Left colon (tissue), 2 donors: ENCODE measurements at regions not wholly inside any gene's neighbourhood (a gene's known extent, or its start where the extent isn't known, plus 50 kb on each side); places are given as distances from the start of the nearest gene placed in this dataset.
"Not testable (repeated sequence)": the region's sequence is repeated elsewhere in the genome, so short reads cannot be mapped to it uniquely, and the experiment has no call there.

Source experiments
- ATAC-seq: fragments of 200-7000 bp; cut with Tn5 transposase; one replicate; pipeline ENCODE4 v1.9.1; 2020; ENCODE audit warnings: mild to moderate bottlenecking, moderate library complexity
- DNase-seq, 2 donors: peaks; one replicate each; pipeline ENCODE4 v3.0.0-alpha.2; 2020
- intact Hi-C, 2 donors: fragments of 100-400 bp; cut with DNase I in 1 of 2; cut with micrococcal nuclease in 1 of 2; formaldehyde crosslinking; loops; one replicate each; pipeline versions ENCODE4 v1.11.2 to v1.14.0; 2022; cut with DNase I, micrococcal nuclease
- donor health status: DM: no; HTN: no; CAD: no.
- donor health status: DM: yes; HTN: yes; CAD: no.

- intact Hi-C loops, result no loop called here
- DNase-seq, result no peak
Measured at GRCh38 chr21:18118566-18118965, 126.1 kb upstream of the CHODL start.

GRCh38 chr21:18117176-18117575 lies 127.5 kb upstream of the CHODL start:
- intact Hi-C loops, result no loop called here
- ATAC-seq (no peak), DNase-seq (no peak)

More at GRCh38 chr21:18118566-18118965, 126.1 kb upstream of the CHODL start:
- no peak for ATAC-seq

GRCh38 chr21:18114810-18115209 lies 129.8 kb upstream of the CHODL start:
- no peak for ATAC-seq
- intact Hi-C loops, result no loop called here
- DNase-seq, result no peak

GRCh38 chr21:18104802-18105201 lies 139.8 kb upstream of the CHODL start:
- intact Hi-C loops, result no loop called here

GRCh38 chr21:18096413-18096812 lies 148.2 kb upstream of the CHODL start:
- intact Hi-C loops, DNase-seq, ATAC-seq: not testable (repeated sequence)

More at GRCh38 chr21:18104802-18105201, 139.8 kb upstream of the CHODL start:
- ATAC-seq (no peak), DNase-seq (no peak)

- no peak for ATAC-seq
- DNase-seq, result no peak
- intact Hi-C loops, result no loop called here
Measured at GRCh38 chr21:18089786-18090185, 154.8 kb upstream of the CHODL start.

GRCh38 chr21:18070392-18070791 lies 174.2 kb upstream of the CHODL start:
- no peak for DNase-seq
- no peak for ATAC-seq
- intact Hi-C loops, result no loop called here

- DNase-seq (no peak), ATAC-seq (no peak)
- intact Hi-C loops, result no loop called here
Measured at GRCh38 chr21:18069875-18070274, 174.8 kb upstream of the CHODL start.

- intact Hi-C loops, result no loop called here
- ATAC-seq (no peak), DNase-seq (no peak)
Measured at GRCh38 chr21:18060402-18060801, 184.2 kb upstream of the CHODL start.

- ATAC-seq (no peak), DNase-seq (no peak)
- intact Hi-C loops, result no loop called here
Measured at GRCh38 chr21:18058731-18059398, 185.8 kb upstream of the CHODL start.

- intact Hi-C loops, result no loop called here
- ATAC-seq (no peak), DNase-seq (no peak)
Measured at GRCh38 chr21:18053151-18053550, 191.5 kb upstream of the CHODL start.

- DNase-seq, result no peak
- intact Hi-C loops, result no loop called here
- ATAC-seq, result no peak
Measured at GRCh38 chr21:18049461-18049860, 195.2 kb upstream of the CHODL start.

GRCh38 chr21:18041012-18041411 lies 203.6 kb upstream of the CHODL start:
- intact Hi-C loops, result no loop called here
- DNase-seq (no peak), ATAC-seq (no peak)

GRCh38 chr21:18030248-18030647 lies 211.1 kb upstream of the C21orf91 start:
- ATAC-seq (no peak), DNase-seq (no peak)
- intact Hi-C loops, result no loop called here

- intact Hi-C loops, result no loop called here
- DNase-seq (no peak), ATAC-seq (no peak)
Measured at GRCh38 chr21:18026359-18026758, 207.2 kb upstream of the C21orf91 start.

GRCh38 chr21:18023711-18024110 lies 204.6 kb upstream of the C21orf91 start:
- DNase-seq, result no peak
- intact Hi-C loops, result no loop called here

GRCh38 chr21:18023157-18023556 lies 204.0 kb upstream of the C21orf91 start:
- DNase-seq (no peak), ATAC-seq (no peak)
- intact Hi-C loops, result no loop called here

More at GRCh38 chr21:18023711-18024110, 204.6 kb upstream of the C21orf91 start:
- no peak for ATAC-seq

GRCh38 chr21:18007121-18007520 lies 188.0 kb upstream of the C21orf91 start:
- ATAC-seq (no peak), DNase-seq (no peak)
- intact Hi-C loops, result no loop called here

- ATAC-seq, result no peak
- intact Hi-C loops, result no loop called here
- no peak for DNase-seq
Measured at GRCh38 chr21:18006691-18007090, 187.5 kb upstream of the C21orf91 start.

- ATAC-seq (no peak), DNase-seq (no peak)
- intact Hi-C loops, result no loop called here
Measured at GRCh38 chr21:18002393-18002792, 183.2 kb upstream of the C21orf91 start.

- DNase-seq (no peak), ATAC-seq (no peak)
- intact Hi-C loops, result no loop called here
Measured at GRCh38 chr21:18000981-18001686, 182.0 kb upstream of the C21orf91 start.
